PC-9 (cell line): ENCODE measurements at regions not wholly inside any gene's neighbourhood (a gene's known extent, or its start where the extent isn't known, plus 50 kb on each side); places are given as distances from the start of the nearest gene placed in this dataset.

ENCODE experiments used
- EZH2 ChIP-seq: fragments of 200-600 bp; sonication (generic); IDR thresholded peaks from 2 replicates; pipeline ENCODE4 v1.8.0; 2017; ENCODE audit warnings: antibody characterized with exemption, low read depth
- TF ChIP-seq, protein P1 (sequence below): fragments of 200-600 bp; sonication (generic); conservative IDR thresholded peaks from 2 replicates; pipeline ENCODE4 v1.6.1; 2017; ENCODE audit warnings: mixed run types, antibody characterized with exemption, mild to moderate bottlenecking, moderate library complexity

DNA sequence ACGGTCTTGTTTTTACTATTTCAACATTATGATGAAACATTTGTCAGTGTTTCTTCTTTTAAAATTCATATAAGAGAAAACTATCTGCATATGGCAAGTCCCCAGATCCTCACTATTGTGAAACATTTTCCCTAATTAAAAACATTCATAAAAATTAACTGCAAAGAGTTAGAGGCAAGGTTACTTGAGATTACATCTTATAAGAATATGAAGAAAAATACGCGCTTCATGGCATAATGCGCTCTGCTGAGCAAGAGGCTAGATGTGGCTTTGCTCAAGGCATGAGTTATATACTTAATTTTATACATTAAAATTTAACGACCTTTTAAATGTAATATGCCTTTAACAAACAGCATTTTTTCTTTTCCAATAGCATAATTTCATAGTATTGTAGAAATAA, 166.4 kb upstream of the RPRM start:
- TF ChIP-seq, protein P1, sequence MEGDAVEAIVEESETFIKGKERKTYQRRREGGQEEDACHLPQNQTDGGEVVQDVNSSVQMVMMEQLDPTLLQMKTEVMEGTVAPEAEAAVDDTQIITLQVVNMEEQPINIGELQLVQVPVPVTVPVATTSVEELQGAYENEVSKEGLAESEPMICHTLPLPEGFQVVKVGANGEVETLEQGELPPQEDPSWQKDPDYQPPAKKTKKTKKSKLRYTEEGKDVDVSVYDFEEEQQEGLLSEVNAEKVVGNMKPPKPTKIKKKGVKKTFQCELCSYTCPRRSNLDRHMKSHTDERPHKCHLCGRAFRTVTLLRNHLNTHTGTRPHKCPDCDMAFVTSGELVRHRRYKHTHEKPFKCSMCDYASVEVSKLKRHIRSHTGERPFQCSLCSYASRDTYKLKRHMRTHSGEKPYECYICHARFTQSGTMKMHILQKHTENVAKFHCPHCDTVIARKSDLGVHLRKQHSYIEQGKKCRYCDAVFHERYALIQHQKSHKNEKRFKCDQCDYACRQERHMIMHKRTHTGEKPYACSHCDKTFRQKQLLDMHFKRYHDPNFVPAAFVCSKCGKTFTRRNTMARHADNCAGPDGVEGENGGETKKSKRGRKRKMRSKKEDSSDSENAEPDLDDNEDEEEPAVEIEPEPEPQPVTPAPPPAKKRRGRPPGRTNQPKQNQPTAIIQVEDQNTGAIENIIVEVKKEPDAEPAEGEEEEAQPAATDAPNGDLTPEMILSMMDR = no peak
- no peak for TF ChIP-seq EZH2
